ENCODE measurements at regions not wholly inside any gene's neighbourhood (a gene's known extent, or its start where the extent isn't known, plus 50 kb on each side); places are given as distances from the start of the nearest gene placed in this dataset.

DNA sequence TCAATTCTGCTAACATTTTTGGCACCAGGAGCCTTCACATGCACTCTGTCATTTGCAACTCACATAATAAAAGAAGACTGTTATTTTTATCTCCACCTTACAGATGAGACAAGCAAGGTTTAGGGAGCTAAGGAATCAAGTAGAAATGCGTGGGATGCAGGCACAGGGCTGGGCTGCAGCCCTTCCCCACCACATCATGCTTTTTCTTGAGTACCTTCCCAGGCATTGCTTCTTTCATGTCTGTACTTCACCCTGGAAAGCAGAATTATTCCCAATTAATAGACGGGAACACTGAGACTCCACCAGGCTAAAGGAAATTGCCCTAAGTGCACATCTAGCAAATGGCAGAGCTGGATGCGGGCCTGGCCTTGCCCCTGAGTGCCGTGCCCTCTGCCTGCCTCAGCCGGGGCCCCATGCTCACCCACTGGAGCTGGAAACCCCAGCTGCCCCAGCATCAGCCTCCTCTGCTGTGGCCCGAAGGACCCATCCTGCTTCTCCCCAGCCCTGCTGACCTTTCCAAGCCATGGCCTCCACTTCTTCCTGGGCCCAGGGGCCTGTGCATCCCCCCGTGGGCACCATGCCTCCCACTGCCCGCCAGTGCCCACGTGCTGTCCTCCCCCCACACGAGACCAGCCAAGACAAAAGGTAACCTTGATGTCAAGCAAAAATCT, 257.5 kb downstream of the TOMM20 start:
- Histone ChIP-seq H3K4me3 (ENCODE audit: low read length in 2 of 2) (no peak overlapping the region), H3K27ac (ENCODE audit: low read length) (no peak overlapping the region), H3K9me3 (ENCODE audit: control insufficient read depth in 2 of 2, low read length in 2 of 2) (no peaks in the 10 kb centered on the region), H3K4me1 (ENCODE audit: control insufficient read depth, insufficient read depth, low read length) (peaks cover 44% of the 10 kb centered on the region), H3K36me3 (ENCODE audit: control insufficient read depth in 2 of 2, insufficient read depth in 2 of 2, low read length in 2 of 2) (no peaks in the 10 kb centered on the region), H3K9ac (ENCODE audit: low read length in 2 of 2) (no peak overlapping the region), H3K27me3 (ENCODE audit: control insufficient read depth in 1 of 2, insufficient read depth in 2 of 2, low read length in 2 of 2) (no peaks in the 10 kb centered on the region)

DNA sequence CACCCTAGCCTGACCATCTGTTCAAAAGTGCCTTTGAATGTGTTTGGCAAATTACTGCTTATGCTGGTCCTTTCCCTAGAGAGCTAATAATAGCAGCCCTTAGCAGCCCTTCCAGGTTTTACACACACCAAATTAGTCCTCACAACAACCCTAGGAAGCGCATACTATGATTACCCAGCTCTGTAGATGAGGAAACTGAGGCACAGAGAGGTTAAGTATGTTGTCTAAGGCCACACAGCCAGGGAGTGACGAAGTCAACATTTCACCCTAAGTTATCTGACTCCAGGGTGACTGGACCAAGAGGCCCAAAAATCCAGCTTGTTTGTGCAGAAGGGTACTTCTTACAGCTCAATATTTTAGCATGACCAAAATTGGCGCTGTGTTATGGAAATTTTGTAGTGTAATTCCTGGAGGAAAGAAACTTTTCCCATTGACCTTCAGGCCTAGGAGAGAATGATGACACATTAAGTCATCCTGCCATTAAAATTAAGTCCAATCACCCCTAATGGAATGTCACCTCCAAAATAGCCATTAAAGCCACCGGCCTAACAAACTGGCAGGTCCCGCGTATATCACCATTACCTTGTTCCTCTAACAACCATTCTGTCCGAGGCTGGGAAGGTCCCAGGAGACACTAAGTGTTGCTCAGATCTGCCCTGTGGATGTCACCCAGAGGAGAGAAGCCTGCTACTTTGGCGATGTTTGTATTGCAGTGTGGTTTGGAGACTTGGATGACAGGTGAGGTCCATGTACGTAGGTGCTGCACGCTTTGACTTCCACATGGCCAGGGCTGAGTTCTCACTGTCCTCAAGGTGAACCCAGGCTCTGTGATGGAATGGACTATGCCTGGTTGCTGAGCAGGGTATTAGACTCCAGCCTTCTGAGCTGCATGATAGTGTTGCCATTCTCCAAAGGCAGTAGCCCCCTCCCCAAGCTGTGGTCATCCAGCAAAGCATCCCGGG, 258.3 kb downstream of the TOMM20 start:
- Histone ChIP-seq H3K4me3 (ENCODE audit: low read length in 2 of 2) (no peak overlapping the region), H3K27ac (ENCODE audit: low read length) (no peak overlapping the region), H3K9me3 (ENCODE audit: control insufficient read depth in 2 of 2, low read length in 2 of 2) (no peaks in the 10 kb centered on the region), H3K4me1 (ENCODE audit: control insufficient read depth, insufficient read depth, low read length) (peaks cover 45% of the 10 kb centered on the region), H3K36me3 (ENCODE audit: control insufficient read depth in 2 of 2, insufficient read depth in 2 of 2, low read length in 2 of 2) (no peaks in the 10 kb centered on the region), H3K9ac (ENCODE audit: low read length in 2 of 2) (no peak overlapping the region), H3K27me3 (ENCODE audit: control insufficient read depth in 1 of 2, insufficient read depth in 2 of 2, low read length in 2 of 2) (no peaks in the 10 kb centered on the region)

DNA sequence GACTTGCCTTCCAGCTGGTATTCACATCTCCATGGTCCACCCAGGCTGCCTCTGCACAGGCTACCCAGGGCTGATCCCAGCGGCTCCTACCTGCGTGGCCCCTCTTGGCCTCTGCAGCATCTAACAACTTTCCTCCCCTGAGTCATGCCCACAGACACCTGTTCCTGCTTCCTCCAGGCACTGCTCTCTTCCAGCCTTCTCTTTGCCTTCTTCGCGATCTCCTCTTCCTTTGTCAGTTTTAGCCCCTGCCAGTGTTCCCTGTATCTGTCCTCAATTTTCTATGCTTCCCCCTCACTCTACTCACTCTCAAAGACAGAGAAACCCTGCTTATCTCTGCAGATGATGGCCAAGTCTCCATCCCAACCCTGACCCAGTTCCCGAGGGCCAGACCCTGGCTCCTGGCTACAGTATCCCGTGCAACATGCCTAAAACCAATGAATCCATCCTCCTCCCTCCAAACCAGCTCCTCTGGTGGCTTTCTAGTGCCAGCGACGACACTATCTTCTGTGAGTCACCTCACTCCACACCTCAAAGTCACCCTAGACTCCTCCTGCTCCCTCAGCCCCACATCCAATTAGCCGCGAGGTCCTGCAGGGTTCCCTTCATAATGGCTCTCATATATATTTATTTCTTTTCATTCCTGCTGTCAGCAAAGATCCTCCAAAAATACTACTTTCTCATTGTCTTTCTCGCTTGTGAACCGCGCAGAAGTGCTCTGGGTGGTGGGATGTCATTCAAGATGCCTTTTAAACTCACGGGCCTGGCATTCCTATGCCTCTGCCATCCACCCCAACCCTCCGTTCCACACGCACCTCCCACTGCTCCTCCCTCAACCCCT, 259.2 kb downstream of the TOMM20 start:
- H3K4me3 ChIP-seq (ENCODE audit: low read length in 2 of 2) = no peak overlapping the region
- no peak overlapping the region for H3K27ac ChIP-seq (ENCODE audit: low read length)
- H3K4me1 ChIP-seq (ENCODE audit: control insufficient read depth, insufficient read depth, low read length) = peaks cover 43% of the 10 kb centered on the region
- H3K36me3 ChIP-seq (ENCODE audit: control insufficient read depth in 2 of 2, insufficient read depth in 2 of 2, low read length in 2 of 2) = no peaks in the 10 kb centered on the region
- H3K9me3 ChIP-seq (ENCODE audit: control insufficient read depth in 2 of 2, low read length in 2 of 2) = no peaks in the 10 kb centered on the region
- no peak overlapping the region for H3K9ac ChIP-seq (ENCODE audit: low read length in 2 of 2)
- no peaks in the 10 kb centered on the region for H3K27me3 ChIP-seq (ENCODE audit: control insufficient read depth in 1 of 2, insufficient read depth in 2 of 2, low read length in 2 of 2)

DNA sequence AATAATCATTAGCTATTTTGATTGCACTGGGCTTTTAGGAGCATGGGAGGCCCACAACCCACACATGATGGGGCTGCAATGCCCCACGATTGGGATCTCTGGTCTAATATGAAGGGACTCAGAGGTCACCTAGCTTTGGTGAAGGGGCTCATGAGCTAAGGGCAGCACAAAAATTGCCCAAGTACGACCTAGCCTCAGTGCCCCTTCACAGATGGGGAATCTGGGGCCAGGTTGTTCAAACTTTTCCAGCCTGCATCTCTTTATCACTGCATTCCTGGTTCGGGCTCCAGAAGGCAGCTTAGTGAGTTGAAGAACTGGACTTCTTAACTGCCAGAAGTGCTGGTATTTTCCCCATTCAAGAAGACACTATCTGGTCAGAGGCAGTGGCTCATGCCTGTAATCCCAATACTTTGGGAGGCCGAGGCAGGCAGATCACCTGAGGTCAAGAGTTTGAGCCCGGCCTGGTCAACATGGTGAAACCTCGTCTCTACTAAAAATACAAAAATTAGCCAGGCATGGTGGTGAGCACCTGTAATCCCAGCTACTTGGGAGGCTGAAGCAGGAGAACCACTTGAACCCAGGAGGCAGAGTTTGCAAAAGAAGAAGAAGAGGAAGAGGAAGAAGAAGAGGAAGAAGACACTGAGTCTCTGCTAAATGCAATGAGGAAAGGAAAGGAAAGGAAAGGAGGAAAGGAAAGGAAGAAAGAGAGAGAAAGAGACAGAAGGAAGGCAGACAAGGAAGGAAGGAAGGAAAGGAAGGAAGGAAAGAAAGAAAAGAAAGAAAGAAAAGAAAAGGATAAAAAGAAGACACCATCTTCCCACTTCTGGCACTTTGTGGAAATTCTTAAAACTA, 258.5 kb upstream of the IRF2BP2 start:
- H3K36me3 ChIP-seq (ENCODE audit: control insufficient read depth in 2 of 2, insufficient read depth in 2 of 2, low read length in 2 of 2) = no peaks in the 10 kb centered on the region
- peaks cover 51% of the 10 kb centered on the region for H3K4me1 ChIP-seq (ENCODE audit: control insufficient read depth, insufficient read depth, low read length)
- H3K27ac ChIP-seq (ENCODE audit: low read length) = no peak overlapping the region
- no peaks in the 10 kb centered on the region for H3K9me3 ChIP-seq (ENCODE audit: control insufficient read depth in 2 of 2, low read length in 2 of 2)
- no peaks in the 10 kb centered on the region for H3K27me3 ChIP-seq (ENCODE audit: control insufficient read depth in 1 of 2, insufficient read depth in 2 of 2, low read length in 2 of 2)
- H3K9ac ChIP-seq (ENCODE audit: low read length in 2 of 2) = no peak overlapping the region
- no peak overlapping the region for H3K4me3 ChIP-seq (ENCODE audit: low read length in 2 of 2)

DNA sequence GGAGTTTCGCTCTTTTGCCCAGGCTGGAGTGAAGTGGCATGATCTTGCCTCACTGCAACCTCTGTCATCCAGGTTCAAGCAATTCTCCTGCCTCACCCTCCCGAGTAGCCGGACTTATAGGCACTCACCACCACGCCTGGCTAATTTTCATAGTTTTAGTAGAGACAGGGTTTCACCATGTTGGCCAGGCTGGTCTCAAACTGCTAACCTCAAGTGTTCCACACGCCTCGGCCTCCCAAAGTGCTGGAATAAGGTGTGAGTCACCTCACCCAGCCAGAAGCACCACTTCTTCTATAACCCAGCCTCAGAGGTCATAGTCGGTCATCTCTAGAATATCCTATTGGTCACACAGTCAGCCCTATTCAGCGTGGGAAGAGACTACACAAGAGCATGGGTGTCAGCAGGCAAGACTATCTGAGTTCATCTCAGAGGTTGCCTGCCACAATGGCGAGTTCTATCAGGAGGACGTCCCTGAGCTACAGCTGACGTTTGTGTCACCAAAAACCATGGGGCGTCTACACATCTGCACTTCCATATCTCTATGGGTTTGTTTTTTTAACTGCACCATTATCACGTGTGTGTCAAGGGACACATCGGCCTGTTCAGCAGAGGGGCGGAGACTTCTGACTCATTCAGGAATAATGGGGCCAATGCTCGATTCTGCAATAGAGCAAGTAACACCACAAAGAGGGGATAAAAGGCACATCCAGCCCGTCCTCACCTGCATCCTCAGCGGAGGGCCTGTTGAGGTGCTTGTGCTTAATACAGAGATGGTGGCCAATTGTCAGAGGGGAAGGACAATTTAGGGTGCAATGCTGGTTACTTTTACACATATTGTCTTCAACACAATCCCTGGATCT, 256.3 kb upstream of the IRF2BP2 start:
- Histone ChIP-seq H3K36me3 (ENCODE audit: control insufficient read depth in 2 of 2, insufficient read depth in 2 of 2, low read length in 2 of 2) (no peaks in the 10 kb centered on the region), H3K9ac (ENCODE audit: low read length in 2 of 2) (no peak overlapping the region), H3K4me3 (ENCODE audit: low read length in 2 of 2) (no peak overlapping the region), H3K27ac (ENCODE audit: low read length) (peak overlapping the region; percentile 2), H3K4me1 (ENCODE audit: control insufficient read depth, insufficient read depth, low read length) (peaks cover 61% of the 10 kb centered on the region), H3K27me3 (ENCODE audit: control insufficient read depth in 1 of 2, insufficient read depth in 2 of 2, low read length in 2 of 2) (no peaks in the 10 kb centered on the region), H3K9me3 (ENCODE audit: control insufficient read depth in 2 of 2, low read length in 2 of 2) (no peaks in the 10 kb centered on the region)

DNA sequence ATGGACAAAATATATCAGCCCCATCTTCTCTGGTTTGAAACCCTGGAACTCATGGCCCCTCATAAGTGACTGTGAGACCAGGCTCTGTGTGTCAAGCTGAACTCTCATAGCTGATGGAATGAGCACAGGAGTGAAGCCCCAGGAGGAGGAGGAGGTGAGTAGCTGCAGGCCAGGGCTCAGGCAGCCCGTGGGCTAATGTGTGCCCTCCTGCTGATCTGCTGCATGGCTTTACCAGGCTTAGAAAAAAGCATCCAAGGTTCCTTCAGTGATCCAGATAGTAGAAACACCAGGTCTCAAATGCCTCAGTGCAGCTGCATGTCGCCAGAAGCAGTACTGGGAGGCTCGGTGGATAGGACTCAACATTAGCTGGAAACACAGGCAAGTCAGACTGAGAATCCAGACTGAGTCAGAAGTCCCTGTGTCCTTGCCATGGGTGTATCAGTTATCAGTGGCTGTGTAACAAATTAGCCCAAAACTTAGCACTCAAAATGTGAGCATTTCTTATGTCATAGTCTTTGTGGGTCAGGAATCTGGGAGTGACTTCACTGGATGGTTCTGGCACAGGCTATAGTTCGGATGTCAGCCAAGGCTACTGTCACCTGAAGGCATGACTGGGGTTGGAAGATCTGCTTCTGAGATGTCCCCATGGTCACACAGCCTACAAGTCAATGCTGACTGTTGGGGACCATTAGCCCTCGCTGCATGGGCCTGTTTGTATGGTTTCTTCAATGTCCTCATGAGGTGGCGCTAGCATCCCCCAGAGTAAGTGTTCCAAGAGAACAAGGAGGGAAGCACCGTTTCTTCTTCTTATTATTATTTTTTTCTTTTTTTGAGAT, 255.4 kb upstream of the IRF2BP2 start:
- no peak overlapping the region for H3K27ac ChIP-seq (ENCODE audit: low read length)
- H3K36me3 ChIP-seq (ENCODE audit: control insufficient read depth in 2 of 2, insufficient read depth in 2 of 2, low read length in 2 of 2) = no peaks in the 10 kb centered on the region
- no peak overlapping the region for H3K4me3 ChIP-seq (ENCODE audit: low read length in 2 of 2)
- H3K27me3 ChIP-seq (ENCODE audit: control insufficient read depth in 1 of 2, insufficient read depth in 2 of 2, low read length in 2 of 2) = no peaks in the 10 kb centered on the region
- H3K4me1 ChIP-seq (ENCODE audit: control insufficient read depth, insufficient read depth, low read length) = peaks cover 55% of the 10 kb centered on the region
- H3K9ac ChIP-seq (ENCODE audit: low read length in 2 of 2) = no peak overlapping the region
- H3K9me3 ChIP-seq (ENCODE audit: control insufficient read depth in 2 of 2, low read length in 2 of 2) = no peaks in the 10 kb centered on the region

DNA sequence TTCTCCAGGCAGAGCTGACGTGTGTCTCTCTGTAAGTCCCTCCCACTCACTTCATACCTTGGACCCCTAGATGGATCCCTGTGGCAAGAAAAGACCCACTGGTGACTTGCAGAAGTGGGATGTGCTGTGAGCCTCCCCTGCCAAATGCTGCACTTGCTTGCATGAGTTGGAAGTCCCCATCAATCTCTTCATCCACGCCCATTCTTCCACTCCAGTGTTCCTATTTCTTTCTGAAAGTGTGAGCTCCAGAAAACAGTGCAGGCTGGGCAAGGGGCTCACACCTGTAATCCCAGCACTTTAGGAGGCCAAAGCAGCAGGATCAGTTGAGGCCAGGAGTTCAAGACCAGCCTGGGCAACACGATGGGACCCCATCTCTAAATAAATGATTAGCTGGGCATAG, 254.1 kb upstream of the IRF2BP2 start:
- Histone ChIP-seq H3K27ac (ENCODE audit: low read length) (peak overlapping the region; percentile 67), H3K9ac (ENCODE audit: low read length in 2 of 2) (no peak overlapping the region), H3K4me3 (ENCODE audit: low read length in 2 of 2) (no peak overlapping the region), H3K27me3 (ENCODE audit: control insufficient read depth in 1 of 2, insufficient read depth in 2 of 2, low read length in 2 of 2) (no peaks in the 10 kb centered on the region), H3K9me3 (ENCODE audit: control insufficient read depth in 2 of 2, low read length in 2 of 2) (no peaks in the 10 kb centered on the region), H3K4me1 (ENCODE audit: control insufficient read depth, insufficient read depth, low read length) (peaks cover 47% of the 10 kb centered on the region), H3K36me3 (ENCODE audit: control insufficient read depth in 2 of 2, insufficient read depth in 2 of 2, low read length in 2 of 2) (no peaks in the 10 kb centered on the region)

DNA sequence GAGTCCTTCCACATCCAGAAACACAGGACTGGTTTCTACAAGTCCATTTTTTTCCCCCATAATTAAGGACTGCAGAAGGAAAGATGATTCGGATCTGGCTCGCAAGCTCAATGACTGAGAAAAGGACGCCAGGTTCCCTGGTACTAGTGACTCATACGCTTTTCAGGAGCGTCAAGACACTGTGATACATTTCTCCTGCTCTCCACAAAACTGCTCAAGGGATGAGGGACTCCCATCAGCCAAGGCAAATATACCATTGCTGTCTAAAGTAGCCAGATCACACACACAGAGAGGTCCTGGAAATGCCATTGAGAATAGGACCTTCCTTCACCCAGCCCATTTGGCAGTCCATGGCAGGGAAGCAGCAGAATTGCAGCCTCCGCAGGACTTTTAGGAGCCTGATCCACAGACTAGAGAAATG, 253.6 kb upstream of the IRF2BP2 start:
- Histone ChIP-seq H3K36me3 (ENCODE audit: control insufficient read depth in 2 of 2, insufficient read depth in 2 of 2, low read length in 2 of 2) (no peaks in the 10 kb centered on the region), H3K27ac (ENCODE audit: low read length) (peak overlapping the region; percentile 67), H3K9me3 (ENCODE audit: control insufficient read depth in 2 of 2, low read length in 2 of 2) (no peaks in the 10 kb centered on the region), H3K9ac (ENCODE audit: low read length in 2 of 2) (no peak overlapping the region), H3K4me3 (ENCODE audit: low read length in 2 of 2) (no peak overlapping the region), H3K4me1 (ENCODE audit: control insufficient read depth, insufficient read depth, low read length) (peaks cover 44% of the 10 kb centered on the region), H3K27me3 (ENCODE audit: control insufficient read depth in 1 of 2, insufficient read depth in 2 of 2, low read length in 2 of 2) (no peaks in the 10 kb centered on the region)
